H1 (cell line): ENCODE measurements at regions not wholly inside any gene's neighbourhood (a gene's known extent, or its start where the extent isn't known, plus 50 kb on each side); places are given as distances from the start of the nearest gene placed in this dataset.

ENCODE experiments used
- CTCF ChIA-PET: fragments of 300-600 bp; sonication (Branson Sonifier 250); formaldehyde crosslinking; loops from one replicate; lab custom pipeline; 2021; ENCODE audit not compliant: partially characterized antibody; lab: Charles Lee
- POLR2A ChIA-PET: fragments of 300-600 bp; sonication (Branson Sonifier 250); formaldehyde crosslinking; loops from one replicate; lab custom pipeline; 2021; ENCODE audit warnings: inconsistent platforms; ENCODE audit not compliant: partially characterized antibody; lab: Charles Lee
- DNase-seq, 2 experiments: peaks; one replicate each; pipeline versions ENCODE4 v3.0.0 to v3.0.0-alpha.2; 2010 to 2022; ENCODE audit warnings: low spot score in 2 of 2, low read depth in 1 of 2, mixed read lengths in 1 of 2
- FAIRE-seq: peaks from 2 replicates; lab custom pipeline; 2011; peaks lifted over from hg19 to GRCh38; lab: Jason Lieb, UNC
- H2AFZ ChIP-seq: 2 replicates; pipeline ENCODE4 v1.8.1; 2012; ENCODE audit warnings: low read length, inconsistent platforms
- H2AK5ac ChIP-seq: 2 replicates; pipeline ENCODE4 v1.6.1; 2013; ENCODE audit warnings: low read depth, low read length
- H2BK120ac ChIP-seq: replicated peaks from 2 replicates; pipeline ENCODE3; 2013; ENCODE audit warnings: low read depth, low read length, inconsistent platforms
- H2BK12ac ChIP-seq: 2 replicates; pipeline ENCODE4 v1.6.1; 2013; ENCODE audit warnings: low read depth, low read length
- H2BK15ac ChIP-seq: 2 replicates; pipeline ENCODE4 v1.6.1; 2013; ENCODE audit warnings: low read length
- H2BK20ac ChIP-seq: 2 replicates; pipeline ENCODE4 v1.6.1; 2013; ENCODE audit warnings: low read length
- H2BK5ac ChIP-seq: 2 replicates; pipeline ENCODE4 v1.6.1; 2013; ENCODE audit warnings: low read depth, low read length
- H3K14ac ChIP-seq: 2 replicates; pipeline ENCODE4 v1.6.1; 2013; ENCODE audit warnings: inconsistent platforms; ENCODE audit not compliant: insufficient read length
- H3K18ac ChIP-seq: 2 replicates; pipeline ENCODE4 v1.6.1; 2013; ENCODE audit warnings: low read length; ENCODE audit errors: extremely low read depth
- H3K23ac ChIP-seq: 2 replicates; pipeline ENCODE4 v1.6.1; 2013; ENCODE audit warnings: inconsistent platforms; ENCODE audit not compliant: insufficient read length
- H3K23me2 ChIP-seq: 2 replicates; pipeline ENCODE4 v1.6.1; 2013; ENCODE audit warnings: low read depth, low read length
- H3K27ac ChIP-seq: 2 replicates; pipeline ENCODE4 v1.6.1; 2011; ENCODE audit warnings: low read depth, low read length, inconsistent platforms
- H3K27me3 ChIP-seq, 4 experiments: replicated peaks in 1 of 4; 1 replicate in 1 of 4; 2 replicates in 3 of 4; pipeline versions ENCODE4 v1.6.1 to v1.8.1; 2011 to 2013; ENCODE audit warnings: low read length in 3 of 4, mild to moderate bottlenecking in 3 of 4, inconsistent platforms in 2 of 4, mixed read lengths in 2 of 4, moderate library complexity in 1 of 4; ENCODE audit not compliant: control insufficient read depth in 3 of 4, insufficient read depth in 3 of 4; ENCODE audit errors: extremely low read depth in 1 of 4
- H3K36me3 ChIP-seq, 4 experiments: 2 replicates each; pipeline versions ENCODE4 v1.6.1 to v1.8.1; 2011 to 2013; ENCODE audit warnings: mild to moderate bottlenecking in 4 of 4, low read length in 3 of 4, moderate library complexity in 2 of 4, control low read depth in 1 of 4, inconsistent platforms in 1 of 4; ENCODE audit not compliant: insufficient read depth in 4 of 4, control insufficient read depth in 2 of 4
- H3K4ac ChIP-seq: replicated peaks from 2 replicates; pipeline ENCODE3; 2013; ENCODE audit warnings: low read length, low read depth, mixed read lengths, inconsistent platforms; ENCODE audit not compliant: insufficient read length
- H3K4me1 ChIP-seq, 4 experiments: replicated peaks in 1 of 4; 1 replicate in 1 of 4; 2 replicates in 3 of 4; pipeline versions ENCODE4 v1.6.1 to v1.8.1; 2011 to 2013; ENCODE audit warnings: low read length in 3 of 4, inconsistent platforms in 2 of 4, mixed read lengths in 1 of 4; ENCODE audit not compliant: insufficient read depth in 4 of 4, control insufficient read depth in 3 of 4
- H3K4me2 ChIP-seq, 2 experiments: 2 replicates each; pipeline versions ENCODE4 v1.6.1 to v1.8.1; 2011 to 2013; ENCODE audit warnings: low read depth in 2 of 2, low read length in 2 of 2, control low read depth in 1 of 2, inconsistent platforms in 1 of 2, mild to moderate bottlenecking in 1 of 2; ENCODE audit not compliant: insufficient read depth in 1 of 2
- H3K4me3 ChIP-seq, 4 experiments: fragments of 200-600, 300-600 bp in 1 of 4; sonication (generic), shearing (Covaris generic), sonication (Bioruptor Twin) in 1 of 4; 2 replicates each; pipeline versions ENCODE4 v1.5.1 to v1.8.1; 2011 to 2016; ENCODE audit warnings: low read length in 4 of 4, low read depth in 3 of 4, control low read depth in 2 of 4, inconsistent platforms in 2 of 4, mild to moderate bottlenecking in 2 of 4, mixed read lengths in 1 of 4, moderate library complexity in 1 of 4; ENCODE audit not compliant: insufficient read depth in 2 of 4; ENCODE audit errors: extremely low read depth in 1 of 4
- H3K56ac ChIP-seq: replicated peaks from 2 replicates; pipeline ENCODE3; 2013; ENCODE audit warnings: low read depth, mild to moderate bottlenecking, mixed read lengths, low read length, inconsistent platforms; ENCODE audit not compliant: insufficient read length
- H3K79me1 ChIP-seq: 2 replicates; pipeline ENCODE4 v1.6.1; 2013; ENCODE audit warnings: low read depth, low read length, control low read depth
- H3K79me2 ChIP-seq, 2 experiments: 2 replicates each; pipeline versions ENCODE4 v1.6.1 to v1.8.1; 2012 to 2013; ENCODE audit warnings: low read length in 2 of 2, mild to moderate bottlenecking in 2 of 2, inconsistent platforms in 1 of 2; ENCODE audit not compliant: insufficient read depth in 2 of 2, control insufficient read depth in 1 of 2
- H3K9ac ChIP-seq, 4 experiments: replicated peaks in 1 of 4; 1 replicate in 1 of 4; 2 replicates in 3 of 4; pipeline versions ENCODE4 v1.6.1 to v1.8.1; 2011 to 2013; ENCODE audit warnings: low read depth in 3 of 4, low read length in 3 of 4, control low read depth in 2 of 4, mild to moderate bottlenecking in 2 of 4, moderate library complexity in 2 of 4, inconsistent platforms in 1 of 4; ENCODE audit errors: extremely low read depth in 1 of 4
- H3K9me3 ChIP-seq, 2 experiments: 2 replicates each; pipeline versions ENCODE4 v1.6.1 to v1.8.1; 2012 to 2013; ENCODE audit warnings: mild to moderate bottlenecking in 2 of 2, moderate library complexity in 2 of 2, control low read depth in 1 of 2, inconsistent platforms in 1 of 2, low read depth in 1 of 2, low read length in 1 of 2, mixed read lengths in 1 of 2; ENCODE audit not compliant: insufficient read depth in 2 of 2
- H4K20me1 ChIP-seq, 2 experiments: replicated peaks in 1 of 2; 2 replicates each; pipeline versions ENCODE3 to v1.8.1; 2011 to 2013; ENCODE audit warnings: inconsistent platforms in 2 of 2, low read length in 2 of 2, mild to moderate bottlenecking in 1 of 2; ENCODE audit not compliant: insufficient read depth in 2 of 2, control insufficient read depth in 1 of 2
- H4K5ac ChIP-seq: 2 replicates; pipeline ENCODE4 v1.6.1; 2013; ENCODE audit warnings: low read length, low read depth, mixed read lengths, inconsistent platforms; ENCODE audit not compliant: insufficient read length
- H4K8ac ChIP-seq: 2 replicates; pipeline ENCODE4 v1.8.0; 2013; ENCODE audit warnings: mild to moderate bottlenecking, moderate library complexity, low read length, inconsistent platforms; ENCODE audit not compliant: insufficient read depth; ENCODE audit errors: extremely low read depth
- H4K91ac ChIP-seq: replicated peaks from 2 replicates; pipeline ENCODE3; 2013; ENCODE audit warnings: low read length, mixed read lengths, inconsistent platforms; ENCODE audit not compliant: insufficient read length
- ASH2L ChIP-seq: fragments of 200-600, 300-600 bp; sonication (generic); IDR thresholded peaks from one replicate; pipeline ENCODE4 v1.7.1; 2017; ENCODE audit warnings: low read length
- BCL11A ChIP-seq, 2 experiments: IDR thresholded peaks; one replicate each; pipeline ENCODE4 v1.6.1; 2011; ENCODE audit warnings: low read depth in 2 of 2, low read length in 2 of 2, mild to moderate bottlenecking in 2 of 2
- CTCF ChIP-seq, 3 experiments: IDR thresholded peaks; 1 replicate in 2 of 3; 2 replicates in 1 of 3; pipeline versions ENCODE4 v1.5.1 to v1.6.1; 2011; ENCODE audit warnings: low read length in 3 of 3, mild to moderate bottlenecking in 3 of 3, inconsistent platforms in 2 of 3, low read depth in 1 of 3, moderate library complexity in 1 of 3; ENCODE audit not compliant: insufficient read depth in 1 of 3; ENCODE audit errors: control extremely low read depth in 1 of 3
- FOSL1 ChIP-seq: IDR thresholded peaks from 2 replicates; pipeline ENCODE4 v1.6.1; 2011; ENCODE audit warnings: mild to moderate bottlenecking, low read depth, low read length, moderate library complexity; ENCODE audit not compliant: insufficient read depth
- KDM1A ChIP-seq: fragments of 200-600, 300-600 bp; sonication (generic); IDR thresholded peaks from 2 replicates; pipeline ENCODE4 v1.7.1; 2016; ENCODE audit warnings: mild to moderate bottlenecking, low read length, borderline replicate concordance
- POU5F1 ChIP-seq: IDR thresholded peaks from 2 replicates; pipeline ENCODE4 v1.6.1; 2011; ENCODE audit warnings: low read depth, mild to moderate bottlenecking, low read length, moderate library complexity
- SP4 ChIP-seq: IDR thresholded peaks from 2 replicates; pipeline ENCODE4 v1.6.1; 2012; ENCODE audit warnings: low read length, inconsistent platforms
- TEAD4 ChIP-seq: IDR thresholded peaks from 2 replicates; pipeline ENCODE4 v1.6.1; 2012; ENCODE audit warnings: low read depth, low read length, inconsistent platforms, mixed read lengths
- WGBS, 2 experiments: shearing (Covaris generic) in 1 of 2; methylation state at CpG; one replicate each; pipeline versions ENCODE4 v1.1.6 to v1.1.7; 2013 to 2015; ENCODE audit warnings: low lambda C conversion rate in 2 of 2, mixed read lengths in 2 of 2, inconsistent platforms in 1 of 2, low coverage in 1 of 2, missing lambda C conversion rate in 1 of 2; ENCODE audit not compliant: insufficient replicate concordance in 2 of 2, insufficient coverage in 1 of 2, insufficient read length in 1 of 2; ENCODE audit errors: extremely low coverage in 1 of 2, missing lambda C conversion rate in 1 of 2; 5-methylcytosine and 5-hydroxymethylcytosine counted together
- TF ChIP-seq, protein P1 (sequence below): IDR thresholded peaks from 2 replicates; pipeline ENCODE4 v1.6.1; 2012; ENCODE audit warnings: low read length, inconsistent platforms

- H3K4me2 ChIP-seq, result no peak overlapping the region
- H3K27me3 ChIP-seq, result no peaks in the 10 kb centered on the region
- H4K5ac ChIP-seq, result no peak overlapping the region
- DNase-seq (no peak), FAIRE-seq (no peak)
- no peak overlapping the region for H2BK12ac ChIP-seq
- no peak overlapping the region for H2BK15ac ChIP-seq
- no peak overlapping the region for H3K4me3 ChIP-seq
- CTCF ChIA-PET, result interaction anchor here (1.3 to 5.8 kb wide), 3 partner anchors 10 to 19 kb away, joined by 4 to 35 read pairs (median 10); no protein-coding TSS in a partner anchor
- no peak overlapping the region for H3K27ac ChIP-seq
- H4K8ac ChIP-seq, result no peak overlapping the region
- H3K79me2 ChIP-seq, result no peaks in the 10 kb centered on the region
- no peak overlapping the region for H3K14ac ChIP-seq
- H4K91ac ChIP-seq, result no peak overlapping the region
- no peaks in the 10 kb centered on the region for H3K36me3 ChIP-seq
- POLR2A ChIA-PET, result interaction anchor here (4.1 kb wide), 1 partner anchor 13 kb away, joined by 17 read pairs; no protein-coding TSS in a partner anchor
- H2BK120ac ChIP-seq, result no peak overlapping the region
- no peaks in the 10 kb centered on the region for H3K79me1 ChIP-seq
- no peak overlapping the region for H2AK5ac ChIP-seq
- no peak overlapping the region for H3K56ac ChIP-seq
- H4K20me1 ChIP-seq, result no peaks in the 10 kb centered on the region
- WGBS, 2 experiments, result 92% methylated on average over 9 of the region's 9 CpGs; no CpG with 5 or more reads in 1 of the 2 experiments
- no peak overlapping the region for H2BK5ac ChIP-seq
- no peak overlapping the region for H2BK20ac ChIP-seq
- H3K4me1 ChIP-seq, result peaks cover 0 to 13% (median 10%) of the 10 kb centered on the region in 4 experiments; a peak in 5 of 7 replicates
- H3K4ac ChIP-seq, result no peak overlapping the region
- no peak overlapping the region for H3K23ac ChIP-seq
- H2AFZ ChIP-seq, result no peak overlapping the region
- no peak overlapping the region for H3K18ac ChIP-seq
- H3K23me2 ChIP-seq, result no peaks in the 10 kb centered on the region
- no peaks in the 10 kb centered on the region; a peak in 1 of 4 replicates for H3K9me3 ChIP-seq
- H3K9ac ChIP-seq, result no peak overlapping the region; a peak in 1 of 7 replicates
- TF ChIP-seq TEAD4 (no peak), BCL11A (IDR thresholded peaks at IDR 0.05; ENCODE audit: low read depth in 2 of 2, low read length in 2 of 2) (no peak), POU5F1 (no peak), FOSL1 (no peak), ASH2L (no peak), SP4 (no peak), CTCF (IDR thresholded peaks at IDR 0.05; ENCODE audit: control extremely low read depth in 1 of 3, insufficient read depth in 1 of 3, low read depth in 1 of 3, low read length in 3 of 3) (no peak), KDM1A (no peak)
- TF ChIP-seq, protein P1, sequence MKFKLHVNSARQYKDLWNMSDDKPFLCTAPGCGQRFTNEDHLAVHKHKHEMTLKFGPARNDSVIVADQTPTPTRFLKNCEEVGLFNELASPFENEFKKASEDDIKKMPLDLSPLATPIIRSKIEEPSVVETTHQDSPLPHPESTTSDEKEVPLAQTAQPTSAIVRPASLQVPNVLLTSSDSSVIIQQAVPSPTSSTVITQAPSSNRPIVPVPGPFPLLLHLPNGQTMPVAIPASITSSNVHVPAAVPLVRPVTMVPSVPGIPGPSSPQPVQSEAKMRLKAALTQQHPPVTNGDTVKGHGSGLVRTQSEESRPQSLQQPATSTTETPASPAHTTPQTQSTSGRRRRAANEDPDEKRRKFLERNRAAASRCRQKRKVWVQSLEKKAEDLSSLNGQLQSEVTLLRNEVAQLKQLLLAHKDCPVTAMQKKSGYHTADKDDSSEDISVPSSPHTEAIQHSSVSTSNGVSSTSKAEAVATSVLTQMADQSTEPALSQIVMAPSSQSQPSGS, result no peak
Measured at GRCh38 chr17:72578817-72579470, 458.1 kb downstream of the SOX9 start.
